Forelimb muscle (tissue), 1 donor: ENCODE measurements at regions not wholly inside any gene's neighbourhood (a gene's known extent, or its start where the extent isn't known, plus 50 kb on each side); places are given as distances from the start of the nearest gene placed in this dataset.

ENCODE experiments used
- DNase-seq: peaks from one replicate; pipeline ENCODE4 v3.0.0-alpha.2; 2013; ENCODE audit warnings: low read depth

DNA sequence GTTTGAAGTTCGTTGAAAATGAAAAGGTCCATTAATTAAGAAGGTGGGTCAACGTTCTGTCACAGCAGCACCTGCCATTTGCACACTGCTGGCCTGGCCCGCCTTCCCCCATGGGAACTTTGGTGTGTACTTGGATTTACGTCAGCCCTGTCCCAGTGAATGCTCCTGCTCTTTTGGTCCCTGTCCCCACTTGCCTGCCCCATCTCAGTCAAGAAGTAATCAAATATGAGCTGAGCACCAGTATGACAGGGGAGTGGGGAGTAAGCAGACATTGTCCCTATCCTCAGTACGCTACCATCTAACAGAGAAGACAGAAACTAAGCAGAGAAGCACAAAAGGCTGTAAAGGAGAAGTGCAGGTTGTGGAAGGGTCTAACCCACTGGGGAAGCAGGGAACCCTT is 65.1 kb downstream of the SLC4A3 start:
- no peak for DNase-seq

DNA sequence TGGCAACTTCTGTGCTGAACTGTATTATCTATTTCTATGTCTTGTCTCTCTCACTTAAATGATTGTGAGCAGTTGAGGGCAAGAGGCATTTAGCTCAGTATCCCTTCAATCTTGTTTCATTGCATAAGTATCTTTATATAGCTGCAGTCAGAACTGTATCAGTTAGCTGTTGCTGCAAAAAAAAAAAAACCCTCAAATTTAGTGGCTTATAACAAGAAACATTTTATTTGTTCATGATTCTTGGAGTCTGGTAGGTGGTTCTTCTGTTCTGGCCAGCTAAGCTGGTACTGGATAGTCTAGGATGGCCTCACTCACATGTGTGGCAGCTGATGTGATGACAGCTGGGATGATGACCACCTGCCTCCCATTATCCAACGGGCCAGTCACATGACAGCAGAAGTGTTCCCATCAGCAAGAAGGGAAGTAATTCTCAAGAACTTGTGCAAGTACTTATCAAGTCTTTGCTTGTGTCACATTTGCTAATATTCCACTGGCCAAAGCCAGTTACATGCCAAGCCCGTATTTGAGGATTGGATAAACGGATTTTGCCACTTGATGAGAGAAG is 67.8 kb downstream of the SLC4A3 start:
- DNase-seq, result no peak

DNA sequence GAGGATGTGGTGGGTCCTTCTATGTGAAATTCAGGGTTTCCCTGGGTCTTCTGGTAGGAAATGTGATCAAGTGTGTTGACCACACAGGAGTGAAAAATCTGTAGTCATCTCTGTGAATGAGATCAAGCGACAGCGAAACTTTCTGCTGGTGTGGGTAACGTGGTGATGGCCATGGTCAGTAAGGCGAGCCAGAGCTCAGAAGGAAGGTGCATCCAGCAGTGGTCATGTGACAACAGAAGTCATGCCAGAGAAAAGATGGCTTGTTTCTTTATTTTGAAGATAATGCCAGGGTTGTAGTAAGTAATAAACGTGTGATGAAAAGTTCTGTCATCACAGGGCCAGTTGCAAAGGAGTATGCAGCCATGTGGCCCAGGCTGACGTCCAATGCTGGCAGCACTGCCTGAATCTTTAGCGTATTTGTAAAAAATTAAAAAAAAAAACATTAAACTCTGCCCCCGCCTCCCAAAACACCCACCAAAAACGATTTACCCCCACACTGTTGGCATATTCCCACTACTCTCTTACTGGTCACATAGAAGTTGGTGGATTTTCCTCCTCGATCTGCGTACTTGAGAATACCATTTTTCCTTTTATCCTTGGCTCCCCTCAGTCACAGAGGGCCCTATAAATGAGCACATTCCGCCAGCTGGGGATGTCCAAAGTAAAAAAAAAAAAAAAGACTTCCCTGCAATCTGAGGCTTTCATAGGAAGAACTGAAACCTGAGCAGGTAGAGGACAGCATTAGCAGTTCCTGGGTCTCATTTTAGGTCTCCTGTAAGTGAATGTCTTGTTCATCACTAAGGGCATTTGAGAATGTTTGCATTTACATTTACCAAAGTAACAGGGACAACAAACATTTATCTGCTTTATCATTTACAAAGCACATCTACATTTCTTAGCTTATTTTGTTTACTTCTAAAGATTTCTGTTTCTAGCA is 70.6 kb downstream of the SLC4A3 start:
- no peak for DNase-seq

DNA sequence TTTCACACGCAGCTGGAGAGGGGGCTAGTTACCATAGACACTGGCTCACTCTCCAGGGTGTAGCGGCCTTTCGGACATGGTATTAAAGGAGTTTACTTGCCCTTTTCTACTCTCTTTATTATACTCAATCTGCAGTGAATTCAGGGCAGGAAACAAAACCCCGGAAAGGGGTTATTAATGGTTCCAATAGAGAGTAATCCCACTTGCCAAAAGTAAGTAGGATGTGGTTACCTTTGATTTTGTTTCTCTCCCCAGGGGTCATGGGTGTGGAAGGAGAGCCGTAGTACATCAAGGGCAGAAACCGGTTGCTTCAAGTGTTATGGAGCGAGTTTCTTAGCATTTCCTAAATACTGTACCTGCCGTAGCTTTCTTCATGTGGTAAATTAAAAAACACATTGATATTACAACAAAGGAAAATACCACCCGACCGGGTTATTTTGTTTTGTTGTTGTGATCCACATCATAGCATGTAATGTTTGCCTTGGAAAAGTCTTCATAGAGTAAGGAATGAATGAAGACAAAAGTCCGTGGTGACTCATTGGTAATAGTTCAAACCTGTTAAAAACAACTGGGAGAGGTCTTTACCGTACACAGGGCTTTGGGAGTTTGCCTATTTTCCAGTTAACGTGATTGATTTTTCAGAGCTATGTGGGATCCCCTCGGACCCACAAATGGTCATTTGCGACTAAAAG is 71.5 kb downstream of the SLC4A3 start:
- no peak for DNase-seq

DNA sequence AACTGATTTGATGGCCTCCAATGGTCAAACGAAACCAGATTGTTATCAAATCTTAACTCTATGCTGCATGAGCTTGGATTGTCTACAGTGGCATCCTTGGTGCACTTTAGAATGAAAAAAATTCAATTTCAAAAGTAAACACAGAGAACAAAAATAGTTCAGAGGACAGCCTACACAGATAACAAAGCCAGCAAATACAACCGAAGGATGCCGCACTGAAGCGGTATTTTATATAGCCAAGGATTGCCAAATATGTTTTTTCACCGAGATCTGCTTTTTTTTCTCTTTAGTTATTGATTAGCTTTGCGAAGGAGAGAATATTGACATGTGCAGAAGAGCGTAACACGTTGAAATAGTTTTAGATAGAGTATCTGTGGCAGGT is 72.0 kb downstream of the SLC4A3 start:
- DNase-seq, result no peak

DNA sequence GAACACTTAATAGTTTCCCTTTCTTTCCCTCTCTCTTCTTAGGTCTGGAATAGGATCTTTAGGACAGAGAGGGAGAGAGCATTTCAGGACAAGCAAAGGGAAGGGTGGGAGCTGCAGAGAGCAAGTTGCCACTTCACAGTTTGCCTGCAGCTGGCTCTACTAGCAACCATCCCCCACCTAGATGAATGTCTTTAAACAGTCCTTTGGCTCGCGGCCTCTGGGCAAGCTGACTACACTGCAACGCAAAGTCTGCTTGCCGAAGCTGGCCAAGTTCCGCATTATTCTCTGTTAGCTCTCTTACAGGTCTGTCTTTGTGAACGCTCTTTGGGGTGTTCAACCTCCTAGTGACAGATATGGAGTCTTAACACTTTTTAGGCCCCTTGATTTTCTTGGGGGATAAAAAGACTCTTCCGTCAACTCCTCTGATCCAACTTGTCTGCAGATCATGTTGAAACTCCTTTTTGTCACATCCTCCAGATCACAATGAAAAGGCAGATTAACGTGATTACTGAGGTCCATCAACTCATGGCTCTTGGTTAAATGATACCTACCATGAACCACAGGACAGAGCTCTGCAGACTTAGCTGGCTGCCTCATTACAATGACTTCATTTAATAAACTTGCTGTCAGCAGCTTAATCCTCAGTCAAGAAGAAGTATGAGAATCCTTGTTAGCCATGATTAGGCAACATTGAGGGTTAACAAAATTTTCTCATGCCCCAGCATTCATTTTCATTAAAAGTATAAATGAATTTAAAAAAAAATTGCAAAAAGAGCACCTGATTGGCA is 74.6 kb downstream of the SLC4A3 start:
- DNase-seq, result no peak

DNA sequence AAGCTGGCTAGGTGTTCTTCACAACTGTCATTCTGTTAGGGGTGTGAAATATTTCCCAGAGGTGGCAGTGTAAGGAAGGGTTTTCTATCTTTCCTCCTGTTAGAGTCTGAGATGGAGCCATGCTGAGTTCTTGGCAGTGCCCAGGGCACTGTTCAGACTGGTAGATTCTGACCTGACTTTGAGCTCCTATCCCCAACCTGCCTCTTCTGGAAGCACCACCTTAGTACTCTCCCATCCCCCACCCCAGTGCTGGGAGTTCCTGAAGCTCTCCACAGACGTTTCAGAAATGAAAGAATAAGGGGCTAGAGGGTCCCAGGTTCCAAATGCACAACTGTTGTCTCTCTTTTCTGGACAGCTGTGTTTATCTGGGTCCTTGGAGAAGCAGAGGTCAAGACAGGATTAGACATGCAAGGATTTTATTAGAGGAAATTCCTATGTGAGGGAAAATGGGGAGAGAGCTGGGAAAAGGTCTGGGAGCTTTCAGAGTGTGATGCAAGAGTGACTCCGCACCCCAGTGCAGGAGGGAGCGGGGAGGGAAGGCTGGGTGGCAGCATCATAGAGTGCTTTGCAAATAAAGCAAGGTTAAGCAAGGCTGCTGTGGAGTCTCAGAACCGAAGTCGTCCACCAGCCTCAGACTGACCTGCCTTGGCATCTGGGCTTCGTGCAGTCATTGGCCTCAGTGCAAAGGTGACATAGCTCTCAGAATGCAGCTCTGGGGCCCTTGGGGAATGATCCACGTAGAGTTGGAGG is 75.5 kb downstream of the SLC4A3 start:
- DNase-seq, result no peak

DNA sequence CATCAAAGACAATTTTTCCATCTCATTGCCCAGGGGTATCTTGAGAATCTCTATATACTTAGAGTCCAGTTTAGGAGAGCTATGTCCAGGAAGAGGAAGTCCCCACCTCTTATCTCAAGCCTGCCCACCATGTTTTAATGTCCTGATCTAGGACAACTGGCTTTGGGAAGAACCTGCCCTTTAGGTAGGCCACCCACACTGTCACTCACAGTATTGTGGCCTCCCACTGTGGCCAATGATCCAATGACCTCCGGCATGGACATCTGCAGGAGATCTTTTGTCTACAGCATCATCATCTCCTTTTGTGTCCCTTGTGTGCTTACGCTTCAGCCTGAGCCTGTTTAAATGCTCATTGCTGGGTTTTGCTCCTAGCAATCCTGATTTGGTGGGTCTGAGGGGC is 77.4 kb downstream of the SLC4A3 start:
- no peak for DNase-seq

DNA sequence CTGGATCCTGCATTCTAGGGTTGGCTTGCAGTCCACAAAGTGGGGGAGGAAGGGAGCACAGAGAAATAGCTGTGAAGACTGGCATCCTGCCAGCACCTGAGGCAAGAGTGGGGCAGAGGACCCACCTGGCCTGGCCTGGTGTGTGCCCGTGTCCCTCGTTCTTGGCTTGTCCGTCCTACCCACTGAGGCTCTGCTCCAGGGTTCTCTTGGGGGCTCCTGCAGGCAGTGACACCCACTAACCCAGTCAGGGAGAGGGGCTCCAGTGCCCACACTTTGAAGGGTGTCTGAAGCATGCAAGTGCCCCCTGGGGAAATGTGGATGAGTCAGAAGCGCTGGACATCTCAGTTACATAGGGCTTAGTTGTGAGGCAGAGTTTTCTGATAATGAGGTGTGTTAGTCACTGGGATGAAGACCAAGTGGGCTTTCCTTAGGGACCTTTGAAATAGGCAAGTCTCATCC is 79.4 kb downstream of the SLC4A3 start:
- no peak for DNase-seq

DNA sequence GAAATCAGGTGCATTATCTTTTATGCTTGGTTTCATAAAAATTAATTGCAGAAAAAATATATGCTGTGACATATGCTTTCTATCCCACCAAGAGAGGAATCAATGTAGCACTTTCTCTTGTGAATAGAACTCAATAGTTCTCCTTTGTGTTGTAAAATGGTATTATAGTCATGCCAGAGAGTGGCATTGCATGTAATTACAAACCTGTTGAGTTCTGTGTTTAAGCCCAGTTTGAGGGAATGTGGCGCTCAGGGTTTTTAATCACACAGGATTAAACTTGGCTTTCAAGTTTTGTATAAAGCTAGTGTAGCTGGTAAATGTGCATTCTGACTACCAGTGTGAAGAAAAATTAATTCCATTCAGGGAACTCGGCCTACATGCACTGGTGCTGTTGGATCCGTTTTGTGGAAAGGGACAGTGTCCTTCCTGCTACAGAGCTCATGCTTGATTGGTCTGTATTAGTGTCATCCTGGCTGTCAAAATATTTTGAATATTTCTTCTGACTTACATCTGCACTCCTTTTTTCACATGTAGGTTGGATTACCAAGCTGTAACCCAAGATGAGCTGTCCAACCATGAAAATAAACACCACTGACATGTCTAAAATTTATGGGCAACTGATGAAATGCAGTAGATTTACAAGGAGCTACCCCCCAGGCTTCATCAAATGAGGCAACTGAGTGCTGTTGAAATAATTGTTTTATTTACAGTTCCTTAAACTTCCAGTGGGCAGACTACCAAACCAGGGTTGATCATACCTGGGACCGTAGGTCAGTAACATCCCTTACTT is 80.3 kb downstream of the SLC4A3 start:
- DNase-seq, result no peak

DNA sequence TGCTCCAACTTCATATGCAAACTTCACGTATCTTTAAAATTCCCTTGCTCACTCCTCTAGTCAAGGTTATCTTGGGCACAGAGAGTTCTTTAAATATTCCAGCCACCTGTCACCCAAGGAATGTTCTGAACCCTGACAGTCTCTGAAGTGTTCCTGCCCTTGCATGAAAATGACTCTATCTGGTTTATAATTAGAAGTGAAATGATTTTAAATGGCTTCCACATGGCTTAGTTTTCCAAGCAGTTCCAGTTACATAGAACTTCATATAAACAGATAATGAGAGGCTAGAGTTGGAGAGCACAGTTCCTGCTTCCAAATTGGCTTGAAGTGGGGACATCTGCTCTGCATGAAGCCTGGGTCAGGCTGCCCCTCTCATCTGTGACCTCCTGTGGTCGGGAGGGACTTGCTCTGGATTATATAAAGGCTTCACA is 81.9 kb downstream of the SLC4A3 start:
- DNase-seq, result no peak

DNA sequence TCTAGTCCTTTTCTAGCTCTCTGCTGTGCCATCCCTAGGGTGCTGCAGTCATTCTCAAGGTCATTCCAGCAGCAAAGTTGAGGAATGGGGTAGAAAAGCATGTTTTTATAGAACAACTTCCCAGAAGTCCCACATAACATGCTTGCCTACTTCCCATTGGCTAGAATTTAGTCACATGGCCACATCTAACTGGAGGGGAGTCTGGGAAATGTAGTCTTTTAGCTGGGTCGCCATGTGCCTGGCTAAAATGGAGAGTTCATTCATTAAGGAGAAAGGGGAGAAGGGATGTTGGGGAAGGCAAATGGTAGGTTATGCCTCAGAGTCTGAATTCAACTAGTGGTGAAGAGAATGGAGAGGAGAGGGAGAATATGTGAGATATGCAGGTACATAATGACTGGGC is 85.7 kb downstream of the SLC4A3 start:
- DNase-seq, result no peak

DNA sequence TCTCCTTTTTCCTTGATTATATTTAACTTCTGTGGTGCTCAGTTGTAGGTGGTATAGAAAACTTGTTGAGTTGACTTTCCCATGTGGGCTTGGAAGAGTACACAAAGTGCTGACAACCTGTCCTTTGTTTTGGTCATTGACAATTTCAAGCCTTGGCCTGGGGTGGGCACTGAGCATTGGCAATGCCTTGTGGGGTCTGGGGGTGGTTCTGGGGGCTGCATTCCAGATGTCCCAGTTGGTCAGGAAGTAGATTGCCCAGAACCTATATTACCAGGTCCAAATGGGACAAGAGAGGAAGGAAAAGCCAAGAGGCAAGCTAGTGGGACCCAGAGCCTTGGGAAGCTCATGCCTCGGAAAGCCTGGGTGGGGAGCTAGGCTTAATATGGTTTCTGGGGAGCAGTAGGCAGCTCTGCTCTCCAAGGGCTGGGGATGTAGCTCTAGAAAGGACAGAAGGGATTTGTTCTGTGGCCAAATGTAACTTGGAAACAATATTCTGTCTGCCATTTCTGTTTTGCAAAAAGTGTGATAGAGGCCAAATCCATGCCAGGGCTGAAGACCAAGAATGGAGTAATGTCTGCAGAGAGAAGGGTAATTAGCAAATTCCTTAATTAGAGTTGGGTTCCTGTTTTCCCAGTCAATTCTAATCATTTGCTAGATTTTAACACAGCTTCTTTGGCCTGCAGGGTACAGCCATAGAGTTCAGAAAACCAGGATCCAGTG is 87.4 kb downstream of the SLC4A3 start:
- no peak for DNase-seq

DNA sequence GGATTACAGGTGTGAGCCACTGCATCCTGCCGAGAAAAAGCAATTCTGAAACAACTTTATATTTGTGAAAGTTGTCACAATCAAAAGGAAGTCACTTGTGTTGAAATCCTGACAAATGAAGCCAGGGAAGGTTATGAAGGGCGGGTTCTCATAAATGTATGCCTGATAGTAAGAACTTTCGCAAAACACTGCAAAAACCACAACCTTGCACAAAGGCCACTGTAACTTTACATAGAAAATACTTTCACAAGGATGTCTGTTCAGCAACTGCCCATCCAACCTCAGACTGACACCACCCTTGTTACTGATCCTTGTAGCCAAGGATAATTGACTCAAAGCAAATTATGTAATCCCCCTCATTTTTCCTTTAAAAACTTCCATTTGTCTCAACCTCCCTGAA is 90.6 kb downstream of the SLC4A3 start:
- no peak for DNase-seq

DNA sequence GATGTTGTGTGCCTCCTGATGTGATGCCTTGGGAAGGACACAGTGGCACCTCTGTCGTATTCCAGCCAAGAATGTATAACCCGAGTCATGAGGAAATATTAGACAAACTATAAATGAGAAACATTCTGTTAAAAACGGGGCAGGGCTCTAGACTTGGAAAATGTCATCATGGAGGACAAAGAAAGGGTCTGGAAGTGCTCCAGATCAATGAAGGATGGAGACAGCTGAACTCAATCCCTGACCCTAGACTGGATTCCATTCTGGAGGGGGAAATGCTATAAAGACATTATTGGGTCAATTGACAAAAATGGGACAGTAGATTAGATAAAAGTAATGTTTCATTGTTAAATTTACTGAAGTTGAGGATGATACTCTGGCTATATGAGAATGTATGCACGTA is 92.1 kb downstream of the SLC4A3 start:
- no peak for DNase-seq

DNA sequence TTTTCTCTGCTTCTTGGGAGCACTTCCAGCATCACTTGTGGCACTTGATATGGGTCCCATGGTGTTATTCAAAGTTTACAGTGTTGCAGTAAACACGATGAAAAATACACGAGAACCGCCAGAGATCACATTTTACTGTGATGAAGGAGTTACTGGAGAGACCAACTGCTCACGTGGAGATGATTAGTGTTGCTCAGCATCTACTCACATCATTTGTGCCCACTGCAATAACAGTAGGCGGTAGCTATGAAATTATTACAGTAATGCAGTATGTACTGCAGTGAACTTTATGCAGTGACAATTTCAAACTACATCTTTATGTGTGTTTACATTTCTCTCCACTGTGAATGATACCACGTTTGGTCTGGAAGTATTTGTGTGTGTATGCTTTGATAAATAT is 93.5 kb downstream of the SLC4A3 start:
- DNase-seq, result no peak

DNA sequence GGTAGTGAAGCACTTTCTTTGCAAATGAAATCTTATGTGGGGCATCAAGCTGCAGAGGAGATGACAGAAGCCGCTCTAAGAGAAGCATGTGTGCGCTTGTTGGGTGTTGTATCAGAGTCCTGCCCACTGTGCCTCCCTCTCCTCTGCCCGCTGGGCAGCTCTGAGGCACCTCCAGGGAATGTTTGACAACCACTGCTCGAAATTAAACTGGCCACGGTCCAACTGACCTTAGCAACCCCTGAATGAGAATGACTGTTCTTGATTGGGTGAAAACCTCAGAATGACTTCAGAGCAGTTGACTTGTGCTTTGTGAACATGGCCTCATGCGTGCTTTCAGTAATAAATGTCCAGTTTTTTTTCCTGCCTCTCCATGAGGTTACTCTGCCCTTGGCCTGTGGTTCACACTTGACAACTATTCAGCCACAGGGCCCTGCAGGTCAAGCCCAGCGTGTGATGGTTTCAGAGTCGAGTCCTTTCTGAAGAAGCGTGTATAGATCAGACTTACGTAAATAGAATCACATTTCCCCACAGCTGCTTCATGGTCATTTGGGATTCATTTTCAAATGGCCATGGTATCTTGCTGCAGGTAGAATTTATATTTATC is 94.9 kb downstream of the SLC4A3 start:
- DNase-seq, result no peak

DNA sequence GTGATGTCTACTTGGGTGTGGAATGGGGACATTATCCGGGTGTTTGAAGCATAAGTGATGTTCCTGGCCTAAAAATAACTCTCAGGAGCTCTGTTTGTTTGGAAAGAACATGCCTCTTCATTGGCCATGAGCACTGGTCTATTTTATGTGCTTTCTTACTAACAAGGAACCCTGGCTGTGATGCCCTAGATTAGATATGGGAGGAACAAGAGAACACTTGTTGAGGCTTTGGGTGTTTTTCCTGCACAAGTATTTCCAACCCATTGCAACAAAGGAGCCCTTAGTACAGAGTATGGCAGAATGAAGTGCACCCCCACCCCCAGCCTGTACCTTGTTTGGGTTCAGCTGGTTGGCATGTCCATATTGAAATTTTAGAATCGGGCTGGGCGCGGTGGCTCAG is 95.9 kb downstream of the SLC4A3 start:
- no peak for DNase-seq

DNA sequence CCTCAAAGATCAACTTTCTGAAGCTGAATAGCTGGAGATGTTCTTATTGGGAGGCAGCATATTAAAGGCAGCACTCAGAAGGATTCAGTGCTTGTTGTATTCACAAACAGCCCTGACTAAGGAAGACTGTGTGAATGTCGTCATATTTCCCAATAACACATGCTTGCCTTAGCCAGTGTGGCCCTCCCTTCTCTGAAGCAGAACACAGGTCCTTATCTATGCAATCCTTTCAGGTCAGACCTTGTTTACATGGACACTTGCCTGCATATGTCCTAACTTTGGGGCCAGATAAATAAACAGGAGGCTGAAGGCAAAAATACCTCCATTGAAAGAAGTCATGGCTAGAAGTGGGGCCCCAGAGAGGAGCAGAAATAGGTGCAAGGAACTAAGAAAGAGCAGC is 97.2 kb downstream of the SLC4A3 start:
- no peak for DNase-seq
